Uterus (tissue), 2 donors: ENCODE measurements at regions not wholly inside any gene's neighbourhood (a gene's known extent, or its start where the extent isn't known, plus 50 kb on each side); places are given as distances from the start of the nearest gene placed in this dataset.

Source experiments
- CTCF ChIP-seq, 4 experiments: fragments of 200-600 bp in 2 of 4; fragments of 450-650 bp in 2 of 4; sonication (generic) in 2 of 4; IDR thresholded peaks; one replicate each; pipeline ENCODE4 v1.5.1; 2016 to 2019; ENCODE audit warnings: antibody characterized with exemption in 4 of 4, mild to moderate bottlenecking in 2 of 4, moderate library complexity in 1 of 4
- POLR2A ChIP-seq, 2 donors: fragments of 450-650 bp; IDR thresholded peaks; one replicate each; pipeline ENCODE4 v1.6.1; 2016; ENCODE audit warnings: antibody characterized with exemption in 2 of 2, mild to moderate bottlenecking in 1 of 2, moderate library complexity in 1 of 2

- TF ChIP-seq CTCF (IDR thresholded peaks at IDR 0.05) (no peak), POLR2A (IDR thresholded peaks at IDR 0.05) (no peak)
Measured at GRCh38 chr1:232364654-232365382, 265.1 kb downstream of the SIPA1L2 start.
